Iris pigment epithelial cell (primary cell): ENCODE measurements at regions not wholly inside any gene's neighbourhood (a gene's known extent, or its start where the extent isn't known, plus 50 kb on each side); places are given as distances from the start of the nearest gene placed in this dataset.
"Not testable (repeated sequence)": the region's sequence is repeated elsewhere in the genome, so short reads cannot be mapped to it uniquely, and the experiment has no call there.

Experiments used
- DNase-seq: peaks from one replicate; pipeline ENCODE4 v3.0.0-alpha.2; 2011; ENCODE audit warnings: low read depth

- DNase-seq = no peak
Observed at GRCh38 chr10:20615395-20615794, 281.7 kb downstream of the NEBL start.

- no peak for DNase-seq
Observed at GRCh38 chr10:20614911-20615310, 282.2 kb downstream of the NEBL start.

GRCh38 chr10:20608503-20608902 lies 288.6 kb downstream of the NEBL start:
- DNase-seq = no peak

GRCh38 chr10:20606985-20607384 lies 290.1 kb downstream of the NEBL start:
- no peak for DNase-seq

GRCh38 chr10:20601941-20602461 lies 295.1 kb downstream of the NEBL start:
- DNase-seq = no peak

GRCh38 chr10:20598590-20598989 lies 298.5 kb downstream of the NEBL start:
- DNase-seq = peak; percentile 89

- peak; percentile 36 for DNase-seq
Observed at GRCh38 chr10:20596911-20597310, 300.2 kb downstream of the NEBL start.

GRCh38 chr10:20596065-20596755 lies 300.9 kb downstream of the NEBL start:
- DNase-seq = peak; percentile 58

GRCh38 chr10:20593649-20594048 lies 303.5 kb downstream of the NEBL start:
- DNase-seq = peak; percentile 1

- DNase-seq = no peak
Observed at GRCh38 chr10:20582041-20582440, 315.1 kb downstream of the NEBL start.

- DNase-seq = no peak
Observed at GRCh38 chr10:20573924-20574323, 323.2 kb downstream of the NEBL start.

- not testable (repeated sequence) for DNase-seq
Observed at GRCh38 chr10:20555990-20556389, 341.1 kb downstream of the NEBL start.

GRCh38 chr10:20552382-20552781 lies 344.7 kb downstream of the NEBL start:
- no peak for DNase-seq

- no peak for DNase-seq
Observed at GRCh38 chr10:20551761-20552160, 345.4 kb downstream of the NEBL start.

- no peak for DNase-seq
Observed at GRCh38 chr10:20535897-20536881, 360.9 kb downstream of the NEBL start.

- not testable (repeated sequence) for DNase-seq
Observed at GRCh38 chr10:20531241-20531883, 365.7 kb downstream of the NEBL start.

GRCh38 chr10:20521186-20521585 lies 375.9 kb downstream of the NEBL start:
- DNase-seq = no peak

GRCh38 chr10:20515654-20516053 lies 381.5 kb downstream of the NEBL start:
- no peak for DNase-seq

- no peak for DNase-seq
Observed at GRCh38 chr10:20512631-20513030, 384.5 kb downstream of the NEBL start.

GRCh38 chr10:20508921-20509320 lies 388.2 kb downstream of the NEBL start:
- no peak for DNase-seq

GRCh38 chr10:20502903-20503585 lies 394.1 kb downstream of the NEBL start:
- DNase-seq = no peak

GRCh38 chr10:20494474-20494873 lies 402.6 kb downstream of the NEBL start:
- DNase-seq = peak; percentile 72
